ENCODE measurements at regions not wholly inside any gene's neighbourhood (a gene's known extent, or its start where the extent isn't known, plus 50 kb on each side); places are given as distances from the start of the nearest gene placed in this dataset.

- no peak for TF ChIP-seq REST (IDR thresholded peaks at IDR 0.05; ENCODE audit: insufficient read depth in 1 of 2, low read depth in 2 of 2, low read length in 1 of 2)
- TF ChIP-seq, protein P1, sequence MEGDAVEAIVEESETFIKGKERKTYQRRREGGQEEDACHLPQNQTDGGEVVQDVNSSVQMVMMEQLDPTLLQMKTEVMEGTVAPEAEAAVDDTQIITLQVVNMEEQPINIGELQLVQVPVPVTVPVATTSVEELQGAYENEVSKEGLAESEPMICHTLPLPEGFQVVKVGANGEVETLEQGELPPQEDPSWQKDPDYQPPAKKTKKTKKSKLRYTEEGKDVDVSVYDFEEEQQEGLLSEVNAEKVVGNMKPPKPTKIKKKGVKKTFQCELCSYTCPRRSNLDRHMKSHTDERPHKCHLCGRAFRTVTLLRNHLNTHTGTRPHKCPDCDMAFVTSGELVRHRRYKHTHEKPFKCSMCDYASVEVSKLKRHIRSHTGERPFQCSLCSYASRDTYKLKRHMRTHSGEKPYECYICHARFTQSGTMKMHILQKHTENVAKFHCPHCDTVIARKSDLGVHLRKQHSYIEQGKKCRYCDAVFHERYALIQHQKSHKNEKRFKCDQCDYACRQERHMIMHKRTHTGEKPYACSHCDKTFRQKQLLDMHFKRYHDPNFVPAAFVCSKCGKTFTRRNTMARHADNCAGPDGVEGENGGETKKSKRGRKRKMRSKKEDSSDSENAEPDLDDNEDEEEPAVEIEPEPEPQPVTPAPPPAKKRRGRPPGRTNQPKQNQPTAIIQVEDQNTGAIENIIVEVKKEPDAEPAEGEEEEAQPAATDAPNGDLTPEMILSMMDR (IDR thresholded peaks at IDR 0.05), result no peak
- TF ChIP-seq POLR2AphosphoS5 (IDR thresholded peaks at IDR 0.05; ENCODE audit: low read depth, low read length), result no peak
These were observed 175.6 kb downstream of the ARL6IP6 start for GRCh38 chr2:152894051-152894450.

Measured in Panc1 (cell line).